OCI-LY3 (cell line): ENCODE measurements at regions not wholly inside any gene's neighbourhood (a gene's known extent, or its start where the extent isn't known, plus 50 kb on each side); places are given as distances from the start of the nearest gene placed in this dataset.

Experiments used
- H2AFZ ChIP-seq: fragments of 200-600, 300-600 bp; shearing (Covaris generic); 2 replicates; pipeline ENCODE4 v1.6.0; 2014; ENCODE audit warnings: antibody characterized with exemption, low read depth, low read length
- H3K27ac ChIP-seq: fragments of 200-600, 300-600 bp; sonication (generic); 2 replicates; pipeline ENCODE4 v1.5.1; 2014; ENCODE audit warnings: mild to moderate bottlenecking, low read length, moderate library complexity, mixed read lengths
- H3K27me3 ChIP-seq: fragments of 200-600, 300-600 bp; sonication (generic); 2 replicates; pipeline ENCODE4 v1.6.1; 2014; ENCODE audit warnings: low read depth, low read length, mixed read lengths
- H3K36me3 ChIP-seq: fragments of 200-600, 300-600 bp; sonication (generic); replicated peaks from 2 replicates; pipeline ENCODE3; 2014; ENCODE audit warnings: low read depth, low read length, mixed read lengths
- H3K4me1 ChIP-seq: fragments of 300-600, 200-600 bp; sonication (generic); 2 replicates; pipeline ENCODE4 v1.6.1; 2014; ENCODE audit warnings: low read length, mixed read lengths
- H3K4me2 ChIP-seq: fragments of 200-600, 300-600 bp; sonication (generic); 2 replicates; pipeline ENCODE4 v1.6.1; 2014; ENCODE audit warnings: low read length, mixed read lengths
- H3K4me3 ChIP-seq: fragments of 300-600, 200-600 bp; sonication (generic); 2 replicates; pipeline ENCODE4 v1.5.1; 2014; ENCODE audit warnings: antibody characterized with exemption, mild to moderate bottlenecking, low read length, moderate library complexity
- H3K79me2 ChIP-seq: fragments of 300-600, 200-600 bp; shearing (Covaris generic); 2 replicates; pipeline ENCODE4 v1.6.1; 2014; ENCODE audit warnings: mild to moderate bottlenecking, low read length, mixed read lengths
- H3K9ac ChIP-seq: fragments of 300-600, 200-600 bp; shearing (Covaris generic); 2 replicates; pipeline ENCODE4 v1.6.0; 2014; ENCODE audit warnings: mild to moderate bottlenecking, low read length, moderate library complexity
- H3K9me3 ChIP-seq: fragments of 200-600, 300-600 bp; shearing (Covaris generic); 2 replicates; pipeline ENCODE4 v1.6.1; 2014; ENCODE audit warnings: low read length, mixed read lengths; ENCODE audit not compliant: insufficient read depth
- H4K20me1 ChIP-seq: fragments of 200-600, 300-600 bp; sonication (generic); 2 replicates; pipeline ENCODE4 v1.6.1; 2016; ENCODE audit warnings: low read length, mixed read lengths; ENCODE audit not compliant: insufficient read depth
- EZH2phosphoT487 ChIP-seq: fragments of 200-600 bp; shearing (Covaris generic); IDR thresholded peaks from 2 replicates; pipeline ENCODE4 v1.6.1; 2018; ENCODE audit warnings: antibody characterized with exemption, mixed run types, low read depth
- TF ChIP-seq, protein P1 (sequence below): fragments of 200-600, 300-600 bp; sonication (generic); IDR thresholded peaks from 2 replicates; pipeline ENCODE4 v1.5.1; 2014; ENCODE audit warnings: antibody characterized with exemption, low read length, low read depth

DNA sequence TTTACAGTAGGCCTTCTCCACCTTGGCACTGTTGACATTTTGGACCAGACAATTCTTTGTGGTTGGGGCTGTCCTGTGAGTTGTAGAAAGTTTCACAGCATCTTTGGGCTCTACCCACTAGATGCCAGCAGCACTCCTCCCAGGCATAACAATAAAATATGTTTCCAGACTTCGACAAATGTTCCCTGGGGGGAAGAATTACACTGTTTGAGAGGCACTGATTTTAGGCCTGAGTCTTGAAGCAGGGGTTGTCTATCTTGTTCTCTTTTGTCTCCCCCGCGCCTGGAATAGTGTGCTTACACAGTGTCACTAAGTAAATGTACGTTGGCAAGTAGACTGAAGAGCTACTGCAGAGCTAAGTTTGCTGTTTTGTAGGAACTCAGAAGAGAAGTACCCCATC lies 254.4 kb upstream of the BOD1L1 start:
- Histone ChIP-seq H3K4me2 (no peak overlapping the region), H3K36me3 (no peaks in the 10 kb centered on the region), H2AFZ (no peak overlapping the region), H4K20me1 (no peaks in the 10 kb centered on the region), H3K4me1 (no peaks in the 10 kb centered on the region), H3K4me3 (no peak overlapping the region), H3K27ac (no peak overlapping the region), H3K79me2 (no peaks in the 10 kb centered on the region), H3K27me3 (no peaks in the 10 kb centered on the region), H3K9me3 (no peaks in the 10 kb centered on the region), H3K9ac (no peak overlapping the region)
- TF ChIP-seq EZH2phosphoT487 = no peak
- TF ChIP-seq, protein P1, sequence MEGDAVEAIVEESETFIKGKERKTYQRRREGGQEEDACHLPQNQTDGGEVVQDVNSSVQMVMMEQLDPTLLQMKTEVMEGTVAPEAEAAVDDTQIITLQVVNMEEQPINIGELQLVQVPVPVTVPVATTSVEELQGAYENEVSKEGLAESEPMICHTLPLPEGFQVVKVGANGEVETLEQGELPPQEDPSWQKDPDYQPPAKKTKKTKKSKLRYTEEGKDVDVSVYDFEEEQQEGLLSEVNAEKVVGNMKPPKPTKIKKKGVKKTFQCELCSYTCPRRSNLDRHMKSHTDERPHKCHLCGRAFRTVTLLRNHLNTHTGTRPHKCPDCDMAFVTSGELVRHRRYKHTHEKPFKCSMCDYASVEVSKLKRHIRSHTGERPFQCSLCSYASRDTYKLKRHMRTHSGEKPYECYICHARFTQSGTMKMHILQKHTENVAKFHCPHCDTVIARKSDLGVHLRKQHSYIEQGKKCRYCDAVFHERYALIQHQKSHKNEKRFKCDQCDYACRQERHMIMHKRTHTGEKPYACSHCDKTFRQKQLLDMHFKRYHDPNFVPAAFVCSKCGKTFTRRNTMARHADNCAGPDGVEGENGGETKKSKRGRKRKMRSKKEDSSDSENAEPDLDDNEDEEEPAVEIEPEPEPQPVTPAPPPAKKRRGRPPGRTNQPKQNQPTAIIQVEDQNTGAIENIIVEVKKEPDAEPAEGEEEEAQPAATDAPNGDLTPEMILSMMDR = 0 out of 2 replicates have a peak, but pooled peaks have one; percentile 15

DNA sequence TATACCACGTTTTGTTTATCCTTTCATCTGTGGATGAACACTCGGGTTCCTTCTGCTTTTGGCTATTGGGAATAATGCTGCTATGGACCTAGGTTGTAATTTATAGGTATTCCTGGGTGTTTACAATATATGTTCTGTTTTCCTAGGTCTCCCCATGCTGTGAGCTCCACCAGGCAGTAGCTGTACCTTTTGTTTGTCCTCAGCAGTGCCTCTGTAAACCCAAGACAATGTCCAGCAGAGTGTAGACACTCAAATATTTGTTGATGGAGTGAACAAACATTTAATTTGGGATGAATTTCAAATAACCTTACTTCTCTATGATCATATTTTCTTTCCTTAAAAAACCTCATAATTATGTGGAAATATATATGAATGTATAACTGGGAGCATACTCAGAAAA lies 259.5 kb upstream of the BOD1L1 start:
- no peak overlapping the region for H2AFZ ChIP-seq
- no peaks in the 10 kb centered on the region for H3K36me3 ChIP-seq
- no peak overlapping the region for H3K27ac ChIP-seq
- H3K4me1 ChIP-seq = no peaks in the 10 kb centered on the region
- no peaks in the 10 kb centered on the region for H3K9me3 ChIP-seq
- no peak overlapping the region for H3K4me3 ChIP-seq
- no peaks in the 10 kb centered on the region for H4K20me1 ChIP-seq
- TF ChIP-seq EZH2phosphoT487 = no peak
- TF ChIP-seq, protein P1 = no peak
- H3K79me2 ChIP-seq = no peaks in the 10 kb centered on the region
- H3K27me3 ChIP-seq = no peaks in the 10 kb centered on the region
- no peak overlapping the region for H3K9ac ChIP-seq
- H3K4me2 ChIP-seq = no peak overlapping the region

DNA sequence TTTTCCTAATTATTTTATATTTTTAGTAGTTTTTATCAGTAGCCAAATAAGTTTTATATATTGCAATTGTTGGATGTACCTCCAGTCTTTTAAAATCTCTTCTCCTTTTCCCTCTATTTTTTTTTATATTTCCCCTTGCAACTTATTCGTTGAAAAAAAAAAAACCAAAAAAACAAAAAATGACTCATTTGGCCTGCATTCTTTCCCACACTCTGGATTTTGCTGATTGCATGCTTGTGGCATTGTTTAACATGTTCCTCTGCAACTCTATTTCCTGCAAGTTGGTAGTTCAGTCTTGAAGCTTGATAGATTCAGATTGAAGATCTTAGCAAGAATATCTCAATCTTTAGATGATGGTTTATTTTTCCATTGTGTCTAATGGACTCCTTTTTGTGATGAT lies 260.6 kb upstream of the BOD1L1 start:
- TF ChIP-seq, protein P1 = no peak
- no peak for TF ChIP-seq EZH2phosphoT487
- no peaks in the 10 kb centered on the region for H4K20me1 ChIP-seq
- no peaks in the 10 kb centered on the region for H3K4me1 ChIP-seq
- no peak overlapping the region for H2AFZ ChIP-seq
- H3K27me3 ChIP-seq = no peaks in the 10 kb centered on the region
- H3K36me3 ChIP-seq = no peaks in the 10 kb centered on the region
- no peaks in the 10 kb centered on the region for H3K79me2 ChIP-seq
- no peak overlapping the region for H3K4me2 ChIP-seq
- no peak overlapping the region for H3K4me3 ChIP-seq
- no peak overlapping the region for H3K27ac ChIP-seq
- H3K9me3 ChIP-seq = no peaks in the 10 kb centered on the region
- H3K9ac ChIP-seq = no peak overlapping the region

DNA sequence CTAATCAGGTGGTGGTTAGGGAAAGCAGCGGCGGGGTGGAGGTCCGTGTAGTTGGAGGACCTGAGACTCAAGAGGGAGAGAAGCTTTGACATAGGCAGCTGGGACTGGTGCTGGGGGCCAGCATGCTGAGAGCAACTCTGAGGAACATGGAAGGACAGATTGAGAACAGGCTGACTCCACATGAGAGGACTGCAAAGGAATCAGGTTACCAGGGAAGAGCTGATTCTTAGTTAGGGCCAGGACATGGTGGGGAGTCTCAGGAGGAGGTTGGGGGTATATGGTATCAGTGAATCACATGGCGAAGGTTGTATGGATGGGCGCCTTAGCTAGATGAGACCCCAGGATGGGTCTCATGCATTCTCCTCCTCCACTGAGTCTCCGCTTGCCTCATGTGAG lies 264.0 kb upstream of the BOD1L1 start:
- no peak overlapping the region for H2AFZ ChIP-seq
- no peaks in the 10 kb centered on the region for H3K36me3 ChIP-seq
- H3K27ac ChIP-seq = no peak overlapping the region
- no peaks in the 10 kb centered on the region for H4K20me1 ChIP-seq
- no peaks in the 10 kb centered on the region for H3K27me3 ChIP-seq
- no peak overlapping the region for H3K9ac ChIP-seq
- H3K4me3 ChIP-seq = no peak overlapping the region
- no peaks in the 10 kb centered on the region for H3K79me2 ChIP-seq
- TF ChIP-seq EZH2phosphoT487 = no peak
- H3K4me2 ChIP-seq = no peak overlapping the region
- no peaks in the 10 kb centered on the region for H3K9me3 ChIP-seq
- H3K4me1 ChIP-seq = no peaks in the 10 kb centered on the region

GRCh38 chr4:13892739-13893105 lies 265.2 kb upstream of the BOD1L1 start:
- no peak overlapping the region for H3K4me3 ChIP-seq
- H3K79me2 ChIP-seq = no peaks in the 10 kb centered on the region
- H4K20me1 ChIP-seq = no peaks in the 10 kb centered on the region
- no peak overlapping the region for H2AFZ ChIP-seq
- H3K27me3 ChIP-seq = no peaks in the 10 kb centered on the region
- no peaks in the 10 kb centered on the region for H3K4me1 ChIP-seq
- H3K9ac ChIP-seq = no peak overlapping the region
- TF ChIP-seq EZH2phosphoT487 = no peak
- TF ChIP-seq, protein P1 = no peak
- no peaks in the 10 kb centered on the region for H3K36me3 ChIP-seq
- H3K27ac ChIP-seq = no peak overlapping the region
- H3K9me3 ChIP-seq = no peaks in the 10 kb centered on the region
- no peak overlapping the region for H3K4me2 ChIP-seq
